Gastroesophageal sphincter (tissue), 3 donors: ENCODE measurements at regions not wholly inside any gene's neighbourhood (a gene's known extent, or its start where the extent isn't known, plus 50 kb on each side); places are given as distances from the start of the nearest gene placed in this dataset.

Experiments
- EP300 ChIP-seq: sonication (generic); formaldehyde crosslinking; IDR thresholded peaks from one replicate; pipeline ENCODE4 v1.6.1; 2017; ENCODE audit warnings: antibody characterized with exemption, mild to moderate bottlenecking
- POLR2A ChIP-seq, 2 donors: fragments of 450-650 bp; IDR thresholded peaks; one replicate each; pipeline ENCODE4 v1.6.1; 2017; ENCODE audit warnings: antibody characterized with exemption in 2 of 2, mild to moderate bottlenecking in 2 of 2, moderate library complexity in 1 of 2
- POLR2AphosphoS5 ChIP-seq: sonication (generic); formaldehyde crosslinking; IDR thresholded peaks from one replicate; pipeline ENCODE4 v1.6.1; 2017; ENCODE audit warnings: antibody characterized with exemption
- TF ChIP-seq, protein P1 (sequence below), 4 experiments: fragments of 200-600 bp in 2 of 4; fragments of 450-650 bp in 2 of 4; sonication (generic) in 1 of 4; IDR thresholded peaks; one replicate each; pipeline ENCODE4 v1.5.1; 2017 to 2019; ENCODE audit warnings: antibody characterized with exemption in 4 of 4, mild to moderate bottlenecking in 2 of 4, moderate library complexity in 2 of 4

DNA sequence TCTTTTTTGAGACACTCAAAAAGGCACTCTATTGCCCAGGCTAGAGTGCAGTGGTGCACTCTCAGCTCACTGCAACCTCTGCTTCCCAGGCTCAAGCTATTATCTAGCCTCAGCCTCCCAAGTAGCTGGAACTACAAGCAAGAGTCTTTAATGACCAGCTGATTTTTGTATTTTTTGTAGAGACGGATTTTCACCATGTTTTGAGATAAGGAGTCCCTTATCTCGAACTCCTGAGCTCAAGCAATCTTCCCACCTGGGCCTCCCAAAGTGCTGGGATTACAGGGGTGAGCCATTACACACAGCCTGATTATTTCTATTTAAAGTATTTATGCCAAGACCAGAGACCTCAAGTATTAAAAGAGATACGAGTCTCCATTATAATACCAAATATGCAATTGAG, 566.1 kb upstream of the CA10 start:
- TF ChIP-seq POLR2A (IDR thresholded peaks at IDR 0.05), result no peak
- no peak for TF ChIP-seq POLR2AphosphoS5
- TF ChIP-seq, protein P1, sequence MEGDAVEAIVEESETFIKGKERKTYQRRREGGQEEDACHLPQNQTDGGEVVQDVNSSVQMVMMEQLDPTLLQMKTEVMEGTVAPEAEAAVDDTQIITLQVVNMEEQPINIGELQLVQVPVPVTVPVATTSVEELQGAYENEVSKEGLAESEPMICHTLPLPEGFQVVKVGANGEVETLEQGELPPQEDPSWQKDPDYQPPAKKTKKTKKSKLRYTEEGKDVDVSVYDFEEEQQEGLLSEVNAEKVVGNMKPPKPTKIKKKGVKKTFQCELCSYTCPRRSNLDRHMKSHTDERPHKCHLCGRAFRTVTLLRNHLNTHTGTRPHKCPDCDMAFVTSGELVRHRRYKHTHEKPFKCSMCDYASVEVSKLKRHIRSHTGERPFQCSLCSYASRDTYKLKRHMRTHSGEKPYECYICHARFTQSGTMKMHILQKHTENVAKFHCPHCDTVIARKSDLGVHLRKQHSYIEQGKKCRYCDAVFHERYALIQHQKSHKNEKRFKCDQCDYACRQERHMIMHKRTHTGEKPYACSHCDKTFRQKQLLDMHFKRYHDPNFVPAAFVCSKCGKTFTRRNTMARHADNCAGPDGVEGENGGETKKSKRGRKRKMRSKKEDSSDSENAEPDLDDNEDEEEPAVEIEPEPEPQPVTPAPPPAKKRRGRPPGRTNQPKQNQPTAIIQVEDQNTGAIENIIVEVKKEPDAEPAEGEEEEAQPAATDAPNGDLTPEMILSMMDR (IDR thresholded peaks at IDR 0.05), result no peak
- no peak for TF ChIP-seq EP300
